GM10266 (cell line): ENCODE measurements at regions not wholly inside any gene's neighbourhood (a gene's known extent, or its start where the extent isn't known, plus 50 kb on each side); places are given as distances from the start of the nearest gene placed in this dataset.

Source experiments
- DNase-seq: peaks from one replicate; pipeline ENCODE4 v3.0.0; 2012; ENCODE audit errors: extremely low spot score
- CTCF ChIP-seq: IDR thresholded peaks from 2 replicates; pipeline ENCODE4 v1.5.1; 2012; ENCODE audit warnings: mild to moderate bottlenecking, low read depth; ENCODE audit not compliant: control insufficient read depth, insufficient read depth; ENCODE audit errors: missing control alignments

- no peak for TF ChIP-seq CTCF
- no peak for DNase-seq
Measured at GRCh38 chr9:16268067-16268881, 602.2 kb downstream of the BNC2 start.

- no peak for TF ChIP-seq CTCF
- no peak for DNase-seq
Measured at GRCh38 chr9:16271967-16272366, 598.5 kb downstream of the BNC2 start.

GRCh38 chr9:16272776-16273175, 597.7 kb downstream of the BNC2 start:
- no peak for TF ChIP-seq CTCF
- DNase-seq, result no peak

GRCh38 chr9:16275795-16276624, 594.5 kb downstream of the BNC2 start:
- no peak for DNase-seq
- no peak for TF ChIP-seq CTCF

- TF ChIP-seq CTCF, result no peak
Measured at GRCh38 chr9:16276866-16277265, 593.6 kb downstream of the BNC2 start.

GRCh38 chr9:16277471-16277960, 593.0 kb downstream of the BNC2 start:
- no peak for DNase-seq
- TF ChIP-seq CTCF, result no peak

More at GRCh38 chr9:16276866-16277265, 593.6 kb downstream of the BNC2 start:
- DNase-seq, result no peak
